ENCODE measurements at regions not wholly inside any gene's neighbourhood (a gene's known extent, or its start where the extent isn't known, plus 50 kb on each side); places are given as distances from the start of the nearest gene placed in this dataset.

DNA sequence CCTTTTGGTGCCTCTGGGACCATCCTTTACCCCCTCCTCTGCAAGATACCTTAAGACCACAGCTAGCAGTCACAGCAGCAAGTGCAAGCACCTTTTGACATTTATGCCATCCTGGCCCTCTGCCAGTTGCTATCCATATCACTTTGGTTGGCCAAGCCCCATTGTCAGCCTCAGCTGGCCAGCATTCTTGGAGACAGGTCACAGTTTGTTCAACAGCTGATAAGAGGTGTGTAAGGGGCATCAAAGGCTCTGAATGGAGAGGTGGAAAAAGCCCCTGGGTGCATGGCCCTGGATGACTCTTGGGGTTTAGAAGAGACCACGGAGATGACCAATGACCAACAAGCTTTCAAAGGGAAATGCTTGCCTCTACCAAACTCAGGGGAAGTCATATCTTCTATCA, 133.6 kb upstream of the MAMLD1 start:
- TF ChIP-seq EZH2phosphoT487 (IDR thresholded peaks at IDR 0.05; ENCODE audit: insufficient read depth, low read depth): no peak
- no peak for TF ChIP-seq EZH2 (IDR thresholded peaks at IDR 0.05; ENCODE audit: insufficient read depth, poor library complexity, severe bottlenecking)
